SK-N-SH treated with all-trans-retinoic acid at 6 μM for 48 hours (cell line): ENCODE measurements at regions not wholly inside any gene's neighbourhood (a gene's known extent, or its start where the extent isn't known, plus 50 kb on each side); places are given as distances from the start of the nearest gene placed in this dataset.

Source experiments
- ATAC-seq: fragments of 200-7000 bp; cut with Tn5 transposase; 3 replicates; pipeline ENCODE4 v1.9.1; 2020; ENCODE audit warnings: mild to moderate bottlenecking, moderate library complexity
- ARNTL ChIP-seq: fragments of 450-650 bp; formaldehyde crosslinking; IDR thresholded peaks from 2 replicates; pipeline ENCODE4 v1.5.0; 2020; ENCODE audit warnings: low read depth, mild to moderate bottlenecking, moderate library complexity, borderline replicate concordance
- BACH2 ChIP-seq: fragments of 250-450 bp; sonication (Bioruptor Pico); IDR thresholded peaks from 2 replicates; pipeline ENCODE4 v1.9.0; 2021; ENCODE audit warnings: mild to moderate bottlenecking, borderline replicate concordance
- CSDC2 ChIP-seq: fragments of 250-450 bp; sonication (Bioruptor Pico); IDR thresholded peaks from 2 replicates; pipeline ENCODE4 v1.5.0; 2020; ENCODE audit warnings: mild to moderate bottlenecking, moderate library complexity
- ISL1 ChIP-seq: fragments of 250-450 bp; sonication (Bioruptor Pico); IDR thresholded peaks from 2 replicates; pipeline ENCODE4 v2.1.2; 2022; ENCODE audit warnings: mild to moderate bottlenecking, moderate library complexity
- OSR1 ChIP-seq: fragments of 250-450 bp; sonication (Bioruptor Pico); IDR thresholded peaks from 2 replicates; pipeline ENCODE4 v1.8.0; 2022; ENCODE audit warnings: moderate library complexity, mild to moderate bottlenecking, inconsistent platforms
- PPARA ChIP-seq: fragments of 250-450 bp; sonication (Bioruptor Pico); IDR thresholded peaks from 2 replicates; pipeline ENCODE4 v1.5.0; 2020; ENCODE audit warnings: mild to moderate bottlenecking, borderline replicate concordance
- RARB ChIP-seq: fragments of 250-450 bp; sonication (Bioruptor Pico); IDR thresholded peaks from 2 replicates; pipeline ENCODE4 v1.8.0; 2021; ENCODE audit warnings: mild to moderate bottlenecking, moderate library complexity
- SNAI2 ChIP-seq: fragments of 250-450 bp; sonication (Bioruptor Pico); IDR thresholded peaks from 2 replicates; pipeline ENCODE4 v1.5.0; 2020; ENCODE audit warnings: mild to moderate bottlenecking, moderate library complexity
- TCF4 ChIP-seq: fragments of 250-450 bp; sonication (Bioruptor Pico); IDR thresholded peaks from 2 replicates; pipeline ENCODE4 v1.8.0; 2021; ENCODE audit warnings: mild to moderate bottlenecking, moderate library complexity, borderline replicate concordance
- TOX ChIP-seq: fragments of 250-450 bp; sonication (Bioruptor Pico); IDR thresholded peaks from 2 replicates; pipeline ENCODE4 v1.8.0; 2021; ENCODE audit warnings: mild to moderate bottlenecking, moderate library complexity, borderline replicate concordance
- ZC3H10 ChIP-seq: fragments of 250-450 bp; sonication (Bioruptor Pico); IDR thresholded peaks from 2 replicates; pipeline ENCODE4 v1.5.1; 2021; ENCODE audit warnings: mild to moderate bottlenecking, moderate library complexity
- ZFP3 ChIP-seq: fragments of 250-450 bp; sonication (Bioruptor Pico); IDR thresholded peaks from 2 replicates; pipeline ENCODE4 v1.5.0; 2020; ENCODE audit warnings: mild to moderate bottlenecking, moderate library complexity
- ZFP30 ChIP-seq: fragments of 450-650 bp; formaldehyde crosslinking; IDR thresholded peaks from 2 replicates; pipeline ENCODE4 v1.5.0; 2022; ENCODE audit warnings: mild to moderate bottlenecking, moderate library complexity
- ZNF565 ChIP-seq: fragments of 450-650 bp; formaldehyde crosslinking; conservative IDR thresholded peaks from 2 replicates; pipeline ENCODE4 v1.5.0; 2020; ENCODE audit warnings: low read depth, mild to moderate bottlenecking, moderate library complexity
- ZNF70 ChIP-seq: fragments of 450-650 bp; formaldehyde crosslinking; IDR thresholded peaks from 2 replicates; pipeline ENCODE4 v1.5.0; 2020; ENCODE audit warnings: mild to moderate bottlenecking, moderate library complexity
- ZNF8 ChIP-seq: fragments of 450-650 bp; formaldehyde crosslinking; IDR thresholded peaks from 2 replicates; pipeline ENCODE4 v1.5.0; 2020; ENCODE audit warnings: mild to moderate bottlenecking, moderate library complexity
- TF ChIP-seq, protein P1 (sequence below): fragments of 250-450 bp; sonication (Bioruptor Pico); IDR thresholded peaks from 2 replicates; pipeline ENCODE4 v1.8.0; 2020; ENCODE audit warnings: mild to moderate bottlenecking, moderate library complexity, borderline replicate concordance
- TF ChIP-seq, protein P2 (sequence below): fragments of 250-450 bp; sonication (Bioruptor Pico); IDR thresholded peaks from 2 replicates; pipeline ENCODE4 v1.8.0; 2021; ENCODE audit warnings: low read depth, mild to moderate bottlenecking, moderate library complexity, borderline replicate concordance
- TF ChIP-seq, protein P3 (sequence below): fragments of 250-450 bp; sonication (Bioruptor Pico); IDR thresholded peaks from 2 replicates; pipeline ENCODE4 v1.5.0; 2020; ENCODE audit warnings: mild to moderate bottlenecking, moderate library complexity
- TF ChIP-seq, protein P4 (sequence below): fragments of 250-450 bp; sonication (Bioruptor Pico); IDR thresholded peaks from 2 replicates; pipeline ENCODE4 v1.5.1; 2020; ENCODE audit warnings: low read depth, mild to moderate bottlenecking, moderate library complexity

DNA sequence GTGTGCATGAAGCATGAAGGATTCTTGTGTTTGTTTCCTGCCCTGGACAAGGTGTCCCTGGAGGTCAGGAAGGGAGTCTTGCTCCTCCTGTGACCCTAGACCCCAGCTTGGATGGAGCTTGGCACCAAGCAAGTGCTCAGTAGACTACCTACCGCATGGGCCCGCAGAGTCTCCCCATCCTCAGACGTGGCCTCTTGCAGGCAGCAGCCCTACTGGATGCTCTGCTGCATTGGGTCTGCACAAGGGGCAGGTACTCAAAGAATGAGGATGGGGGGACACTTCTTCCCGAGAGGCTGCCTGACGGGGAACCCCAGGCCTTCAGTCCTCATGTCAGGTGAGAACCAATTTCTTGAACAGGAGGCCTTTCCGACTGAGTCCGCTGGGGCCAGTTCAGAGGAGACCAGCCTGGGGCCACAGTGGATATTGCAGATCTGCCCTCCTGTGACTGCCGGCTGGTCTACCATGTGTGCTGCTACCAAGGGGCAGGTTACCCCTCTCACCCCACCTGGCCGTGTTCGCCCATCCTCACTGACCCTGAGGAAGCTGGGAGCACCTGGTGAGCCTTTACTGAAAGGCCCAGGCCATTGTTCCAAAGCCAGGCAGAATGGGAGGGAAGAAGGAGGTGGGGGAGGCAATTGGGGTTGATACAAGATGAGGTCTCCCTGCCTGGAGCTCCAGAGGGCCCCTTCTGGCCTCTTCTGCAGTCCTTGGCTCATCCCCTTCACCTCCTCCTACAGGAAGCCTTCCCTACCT, 206.3 kb downstream of the RAB11FIP4 start:
- TF ChIP-seq, protein P1, sequence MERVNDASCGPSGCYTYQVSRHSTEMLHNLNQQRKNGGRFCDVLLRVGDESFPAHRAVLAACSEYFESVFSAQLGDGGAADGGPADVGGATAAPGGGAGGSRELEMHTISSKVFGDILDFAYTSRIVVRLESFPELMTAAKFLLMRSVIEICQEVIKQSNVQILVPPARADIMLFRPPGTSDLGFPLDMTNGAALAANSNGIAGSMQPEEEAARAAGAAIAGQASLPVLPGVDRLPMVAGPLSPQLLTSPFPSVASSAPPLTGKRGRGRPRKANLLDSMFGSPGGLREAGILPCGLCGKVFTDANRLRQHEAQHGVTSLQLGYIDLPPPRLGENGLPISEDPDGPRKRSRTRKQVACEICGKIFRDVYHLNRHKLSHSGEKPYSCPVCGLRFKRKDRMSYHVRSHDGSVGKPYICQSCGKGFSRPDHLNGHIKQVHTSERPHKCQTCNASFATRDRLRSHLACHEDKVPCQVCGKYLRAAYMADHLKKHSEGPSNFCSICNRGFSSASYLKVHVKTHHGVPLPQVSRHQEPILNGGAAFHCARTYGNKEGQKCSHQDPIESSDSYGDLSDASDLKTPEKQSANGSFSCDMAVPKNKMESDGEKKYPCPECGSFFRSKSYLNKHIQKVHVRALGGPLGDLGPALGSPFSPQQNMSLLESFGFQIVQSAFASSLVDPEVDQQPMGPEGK (CRISPR knock-in tag), result no peak
- TF ChIP-seq ZFP30 (CRISPR knock-in tag) (no peak), RARB (CRISPR knock-in tag) (no peak), ZC3H10 (no peak), ARNTL (no peak), PPARA (no peak), ZNF565 (no peak), ISL1 (CRISPR knock-in tag) (no peak), ZNF8 (no peak)
- TF ChIP-seq, protein P2, sequence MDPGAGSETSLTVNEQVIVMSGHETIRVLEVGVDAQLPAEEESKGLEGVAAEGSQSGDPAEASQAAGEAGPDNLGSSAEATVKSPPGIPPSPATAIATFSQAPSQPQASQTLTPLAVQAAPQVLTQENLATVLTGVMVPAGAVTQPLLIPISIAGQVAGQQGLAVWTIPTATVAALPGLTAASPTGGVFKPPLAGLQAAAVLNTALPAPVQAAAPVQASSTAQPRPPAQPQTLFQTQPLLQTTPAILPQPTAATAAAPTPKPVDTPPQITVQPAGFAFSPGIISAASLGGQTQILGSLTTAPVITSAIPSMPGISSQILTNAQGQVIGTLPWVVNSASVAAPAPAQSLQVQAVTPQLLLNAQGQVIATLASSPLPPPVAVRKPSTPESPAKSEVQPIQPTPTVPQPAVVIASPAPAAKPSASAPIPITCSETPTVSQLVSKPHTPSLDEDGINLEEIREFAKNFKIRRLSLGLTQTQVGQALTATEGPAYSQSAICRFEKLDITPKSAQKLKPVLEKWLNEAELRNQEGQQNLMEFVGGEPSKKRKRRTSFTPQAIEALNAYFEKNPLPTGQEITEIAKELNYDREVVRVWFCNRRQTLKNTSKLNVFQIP, result no peak
- TF ChIP-seq, protein P3, sequence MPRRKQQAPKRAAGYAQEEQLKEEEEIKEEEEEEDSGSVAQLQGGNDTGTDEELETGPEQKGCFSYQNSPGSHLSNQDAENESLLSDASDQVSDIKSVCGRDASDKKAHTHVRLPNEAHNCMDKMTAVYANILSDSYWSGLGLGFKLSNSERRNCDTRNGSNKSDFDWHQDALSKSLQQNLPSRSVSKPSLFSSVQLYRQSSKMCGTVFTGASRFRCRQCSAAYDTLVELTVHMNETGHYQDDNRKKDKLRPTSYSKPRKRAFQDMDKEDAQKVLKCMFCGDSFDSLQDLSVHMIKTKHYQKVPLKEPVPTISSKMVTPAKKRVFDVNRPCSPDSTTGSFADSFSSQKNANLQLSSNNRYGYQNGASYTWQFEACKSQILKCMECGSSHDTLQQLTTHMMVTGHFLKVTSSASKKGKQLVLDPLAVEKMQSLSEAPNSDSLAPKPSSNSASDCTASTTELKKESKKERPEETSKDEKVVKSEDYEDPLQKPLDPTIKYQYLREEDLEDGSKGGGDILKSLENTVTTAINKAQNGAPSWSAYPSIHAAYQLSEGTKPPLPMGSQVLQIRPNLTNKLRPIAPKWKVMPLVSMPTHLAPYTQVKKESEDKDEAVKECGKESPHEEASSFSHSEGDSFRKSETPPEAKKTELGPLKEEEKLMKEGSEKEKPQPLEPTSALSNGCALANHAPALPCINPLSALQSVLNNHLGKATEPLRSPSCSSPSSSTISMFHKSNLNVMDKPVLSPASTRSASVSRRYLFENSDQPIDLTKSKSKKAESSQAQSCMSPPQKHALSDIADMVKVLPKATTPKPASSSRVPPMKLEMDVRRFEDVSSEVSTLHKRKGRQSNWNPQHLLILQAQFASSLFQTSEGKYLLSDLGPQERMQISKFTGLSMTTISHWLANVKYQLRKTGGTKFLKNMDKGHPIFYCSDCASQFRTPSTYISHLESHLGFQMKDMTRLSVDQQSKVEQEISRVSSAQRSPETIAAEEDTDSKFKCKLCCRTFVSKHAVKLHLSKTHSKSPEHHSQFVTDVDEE (CRISPR knock-in tag), result no peak
- TF ChIP-seq, protein P4, sequence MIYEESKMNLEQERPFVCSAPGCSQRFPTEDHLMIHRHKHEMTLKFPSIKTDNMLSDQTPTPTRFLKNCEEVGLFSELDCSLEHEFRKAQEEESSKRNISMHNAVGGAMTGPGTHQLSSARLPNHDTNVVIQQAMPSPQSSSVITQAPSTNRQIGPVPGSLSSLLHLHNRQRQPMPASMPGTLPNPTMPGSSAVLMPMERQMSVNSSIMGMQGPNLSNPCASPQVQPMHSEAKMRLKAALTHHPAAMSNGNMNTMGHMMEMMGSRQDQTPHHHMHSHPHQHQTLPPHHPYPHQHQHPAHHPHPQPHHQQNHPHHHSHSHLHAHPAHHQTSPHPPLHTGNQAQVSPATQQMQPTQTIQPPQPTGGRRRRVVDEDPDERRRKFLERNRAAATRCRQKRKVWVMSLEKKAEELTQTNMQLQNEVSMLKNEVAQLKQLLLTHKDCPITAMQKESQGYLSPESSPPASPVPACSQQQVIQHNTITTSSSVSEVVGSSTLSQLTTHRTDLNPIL (CRISPR knock-in tag), result no peak
- ATAC-seq, result no peak

DNA sequence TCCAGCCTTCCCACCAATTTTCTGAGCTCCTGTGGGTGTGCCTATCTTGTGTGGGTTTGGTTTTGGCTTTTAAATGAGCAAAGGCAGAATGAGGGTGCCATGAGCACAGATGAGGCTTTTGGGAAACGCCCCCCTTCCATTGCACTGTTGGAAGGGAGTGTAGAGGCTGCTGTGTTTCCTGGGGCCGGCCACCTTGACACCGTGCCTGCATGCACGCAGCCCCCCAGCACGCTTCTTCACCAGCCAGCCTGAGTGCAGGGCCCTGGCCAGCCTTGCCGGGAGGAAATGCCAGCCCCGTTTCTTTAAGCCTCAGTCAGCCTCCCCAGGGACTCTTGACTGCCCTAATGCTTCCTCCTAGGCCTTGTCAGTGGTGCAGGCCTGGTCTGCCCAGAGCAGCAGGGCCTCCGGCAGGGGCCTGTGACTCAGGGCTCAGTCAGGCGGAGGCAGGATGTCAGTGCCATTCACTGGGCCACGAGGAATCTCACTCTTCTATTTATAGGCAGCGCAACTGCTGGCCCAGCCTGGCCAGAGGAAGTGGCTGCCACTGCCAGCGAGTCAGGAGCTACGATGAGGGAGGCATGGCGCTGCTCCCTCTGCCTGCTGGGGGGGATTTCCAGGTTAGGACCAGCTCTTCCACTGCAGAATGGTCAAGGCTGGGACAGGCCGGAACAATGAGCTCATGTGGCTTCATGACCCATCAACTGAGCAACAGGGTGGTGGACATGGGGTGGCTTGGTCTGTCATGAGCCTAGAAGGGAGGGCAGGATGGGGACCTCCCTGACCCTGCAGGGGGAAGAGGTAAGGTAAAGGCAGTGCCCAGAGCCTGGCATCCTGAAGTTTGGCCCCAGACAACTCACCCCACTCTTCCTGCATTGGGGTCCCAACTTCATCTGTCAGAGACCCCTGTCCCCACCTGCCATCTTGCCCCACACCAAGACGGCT, 205.2 kb downstream of the RAB11FIP4 start:
- peak; percentile 95 for ATAC-seq
- TF ChIP-seq ARNTL (no peak), SNAI2 (CRISPR knock-in tag) (0 out of 2 replicates have a peak, but pooled peaks have one; percentile 41), ZFP3 (CRISPR knock-in tag) (peak; percentile 73; the same call in 1 of the 2 replicates), OSR1 (CRISPR knock-in tag) (peak; percentile 58; the same call in 1 of the 2 replicates)

DNA sequence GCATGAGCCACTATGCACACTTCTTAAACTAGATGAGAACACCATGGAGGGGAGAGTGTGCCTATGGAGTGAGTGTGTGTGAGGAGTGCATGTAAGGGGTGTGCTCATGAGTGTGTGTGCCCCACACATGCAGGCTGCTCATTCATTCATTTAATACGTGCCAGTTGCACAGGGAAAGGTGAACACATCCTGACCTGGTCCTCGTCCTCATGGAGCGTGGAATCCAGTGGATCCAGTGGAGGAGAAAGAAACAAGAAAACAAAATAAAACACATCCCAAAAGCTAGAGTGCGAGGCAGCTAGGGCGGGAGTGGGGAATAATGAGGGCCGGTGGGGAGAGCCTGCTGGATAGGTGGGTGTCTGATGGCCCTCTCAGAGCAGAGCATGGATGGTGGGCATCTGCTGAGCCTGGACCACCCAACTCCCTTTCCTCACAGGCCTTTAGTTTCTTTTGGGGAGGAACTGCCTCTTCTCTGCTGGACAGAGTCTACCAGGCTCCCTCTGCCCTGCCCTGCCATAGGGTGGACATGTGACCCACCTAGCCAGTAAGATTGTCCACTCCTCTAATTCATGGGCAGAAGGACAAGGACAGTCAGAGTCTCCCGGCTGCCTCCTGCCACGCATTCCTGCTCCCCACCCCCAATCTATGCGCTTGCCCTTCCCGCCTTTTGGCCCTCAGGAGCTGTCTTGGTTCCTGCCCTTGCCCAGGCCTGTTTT, 204.3 kb downstream of the RAB11FIP4 start:
- ATAC-seq, result peak; percentile 20; the same call in 2 of the 3 replicates
- TF ChIP-seq ZNF70 (CRISPR knock-in tag), result no peak
- TF ChIP-seq ARNTL, result no peak
- TF ChIP-seq CSDC2, result no peak
- TF ChIP-seq TCF4 (CRISPR knock-in tag), result no peak
- TF ChIP-seq BACH2 (CRISPR knock-in tag), result no peak
- TF ChIP-seq TOX (CRISPR knock-in tag), result no peak
- TF ChIP-seq, protein P1 (CRISPR knock-in tag), result no peak
- TF ChIP-seq, protein P2, result no peak
- TF ChIP-seq ISL1 (CRISPR knock-in tag), result no peak
- TF ChIP-seq PPARA, result no peak
- TF ChIP-seq, protein P3 (CRISPR knock-in tag), result no peak
